DND-41 (cell line): ENCODE measurements at regions not wholly inside any gene's neighbourhood (a gene's known extent, or its start where the extent isn't known, plus 50 kb on each side); places are given as distances from the start of the nearest gene placed in this dataset.

Experiments
- ATAC-seq: fragments of 200-7000 bp; cut with Tn5 transposase; 3 replicates; pipeline ENCODE4 v1.9.1; 2021; ENCODE audit warnings: low read depth; ENCODE audit not compliant: insufficient read depth
- DNase-seq: peaks from one replicate; pipeline ENCODE4 v3.0.0-alpha.2; 2020
- H2AFZ ChIP-seq: 2 replicates; pipeline ENCODE4 v1.6.0; 2012; ENCODE audit warnings: low read depth, low read length
- H3K27ac ChIP-seq: 2 replicates; pipeline ENCODE4 v1.5.1; 2012; ENCODE audit warnings: low read length, inconsistent platforms
- H3K27me3 ChIP-seq: fragments of 200-600 bp; sonication (generic); 2 replicates; pipeline ENCODE4 v1.6.0; 2012; ENCODE audit warnings: low read length, mild to moderate bottlenecking, inconsistent platforms; ENCODE audit not compliant: insufficient read depth, poor library complexity
- H3K36me3 ChIP-seq: 2 replicates; pipeline ENCODE4 v1.5.1; 2012; ENCODE audit warnings: low read length, inconsistent platforms; ENCODE audit not compliant: insufficient read depth
- H3K4me1 ChIP-seq: 2 replicates; pipeline ENCODE4 v1.5.1; 2012; ENCODE audit warnings: mild to moderate bottlenecking, low read length; ENCODE audit not compliant: insufficient read depth
- H3K4me2 ChIP-seq: 2 replicates; pipeline ENCODE4 v1.6.0; 2012; ENCODE audit warnings: mild to moderate bottlenecking, moderate library complexity, low read length, inconsistent platforms; ENCODE audit not compliant: insufficient read depth
- H3K4me3 ChIP-seq, 2 experiments: fragments of 200-600 bp in 1 of 2; shearing (Covaris generic) in 1 of 2; 2 replicates each; pipeline ENCODE4 v1.5.1; 2012 to 2016; ENCODE audit warnings: inconsistent platforms in 2 of 2, low read length in 2 of 2, mild to moderate bottlenecking in 2 of 2, low read depth in 1 of 2, moderate library complexity in 1 of 2
- H3K79me2 ChIP-seq: 2 replicates; pipeline ENCODE4 v1.6.0; 2012; ENCODE audit warnings: low read length, inconsistent platforms; ENCODE audit not compliant: insufficient read depth
- H3K9ac ChIP-seq: 2 replicates; pipeline ENCODE4 v1.6.0; 2012; ENCODE audit warnings: low read depth, mild to moderate bottlenecking, inconsistent platforms, low read length, moderate library complexity
- H3K9me3 ChIP-seq: 2 replicates; pipeline ENCODE4 v1.5.1; 2012; ENCODE audit warnings: low read length, moderate library complexity, mild to moderate bottlenecking, inconsistent platforms; ENCODE audit not compliant: insufficient read depth, severe bottlenecking
- H4K20me1 ChIP-seq: 2 replicates; pipeline ENCODE4 v1.6.0; 2012; ENCODE audit warnings: low read length; ENCODE audit not compliant: insufficient read depth
- CTCF ChIP-seq: IDR thresholded peaks from 2 replicates; pipeline ENCODE4 v1.5.1; 2012; ENCODE audit warnings: borderline replicate concordance, low read length, moderate library complexity, mild to moderate bottlenecking; ENCODE audit not compliant: poor library complexity, severe bottlenecking; ENCODE audit errors: extremely low read depth
- EZH2 ChIP-seq: IDR thresholded peaks from 3 replicates; pipeline ENCODE4 v1.6.1; 2012; ENCODE audit warnings: borderline replicate concordance, low read depth, mild to moderate bottlenecking, moderate library complexity, low read length, inconsistent platforms; ENCODE audit not compliant: severe bottlenecking

GRCh38 chr2:223267160-223267951 is 215.4 kb downstream of the KCNE4 start:
- no peak overlapping the region for H3K27ac ChIP-seq
- DNase-seq (no peak), ATAC-seq (no peak)
- no peak overlapping the region for H3K4me3 ChIP-seq
- no peak overlapping the region for H2AFZ ChIP-seq
- no peaks in the 10 kb centered on the region for H3K79me2 ChIP-seq
- no peaks in the 10 kb centered on the region for H3K27me3 ChIP-seq
- no peaks in the 10 kb centered on the region for H3K36me3 ChIP-seq
- no peaks in the 10 kb centered on the region for H3K4me1 ChIP-seq
- H3K4me2 ChIP-seq, result no peak overlapping the region
- H4K20me1 ChIP-seq, result no peaks in the 10 kb centered on the region
- H3K9ac ChIP-seq, result no peak overlapping the region
- no peak for TF ChIP-seq EZH2
- TF ChIP-seq CTCF, result no peak
- H3K9me3 ChIP-seq, result no peaks in the 10 kb centered on the region

- Histone ChIP-seq H3K27ac (no peak overlapping the region), H3K4me1 (no peaks in the 10 kb centered on the region), H3K4me2 (no peak overlapping the region), H4K20me1 (no peaks in the 10 kb centered on the region), H3K27me3 (no peaks in the 10 kb centered on the region), H3K9ac (no peak overlapping the region), H3K79me2 (no peaks in the 10 kb centered on the region), H3K4me3 (no peak overlapping the region), H2AFZ (no peak overlapping the region), H3K36me3 (no peaks in the 10 kb centered on the region), H3K9me3 (no peaks in the 10 kb centered on the region)
- TF ChIP-seq EZH2, result no peak
- no peak for TF ChIP-seq CTCF
- ATAC-seq, result no peak
- DNase-seq, result no peak
These were observed 217.4 kb downstream of the KCNE4 start for GRCh38 chr2:223269386-223269785.

GRCh38 chr2:223270548-223270947 is 218.6 kb downstream of the KCNE4 start:
- Histone ChIP-seq H3K9ac (no peak overlapping the region), H3K4me1 (no peaks in the 10 kb centered on the region), H2AFZ (no peak overlapping the region), H3K27ac (no peak overlapping the region), H3K4me3 (no peak overlapping the region), H4K20me1 (no peaks in the 10 kb centered on the region), H3K27me3 (no peaks in the 10 kb centered on the region), H3K9me3 (no peaks in the 10 kb centered on the region), H3K79me2 (no peaks in the 10 kb centered on the region), H3K36me3 (no peaks in the 10 kb centered on the region), H3K4me2 (no peak overlapping the region)
- DNase-seq, result no peak
- ATAC-seq, result no peak
- no peak for TF ChIP-seq CTCF

- Histone ChIP-seq H3K9ac (no peak overlapping the region), H3K36me3 (no peaks in the 10 kb centered on the region), H2AFZ (no peak overlapping the region), H3K27ac (no peak overlapping the region), H3K79me2 (no peaks in the 10 kb centered on the region), H4K20me1 (no peaks in the 10 kb centered on the region), H3K9me3 (no peaks in the 10 kb centered on the region), H3K27me3 (no peaks in the 10 kb centered on the region), H3K4me3 (no peak overlapping the region), H3K4me2 (no peak overlapping the region), H3K4me1 (no peaks in the 10 kb centered on the region)
- DNase-seq, result no peak
- TF ChIP-seq EZH2, result no peak
- no peak for TF ChIP-seq CTCF
- no peak for ATAC-seq
These were observed 222.0 kb downstream of the KCNE4 start for GRCh38 chr2:223273995-223274394.
